PC-9 (cell line): ENCODE measurements at regions not wholly inside any gene's neighbourhood (a gene's known extent, or its start where the extent isn't known, plus 50 kb on each side); places are given as distances from the start of the nearest gene placed in this dataset.

Source experiments
- BruUV-seq: library from RNA; stranded (reverse); fragments of 400-500 nt; replicated peaks from 2 replicates; lab custom pipeline; 2021; lab: Mats Ljungman, UMichigan
- CTCF ChIA-PET: fragments of 300-600 bp; sonication (Branson Sonifier 250); formaldehyde crosslinking; loops from one replicate; lab custom pipeline; 2022; ENCODE audit warnings: antibody characterized with exemption; lab: Charles Lee
- POLR2A ChIA-PET: fragments of 300-600 bp; sonication (Branson Sonifier 250); formaldehyde crosslinking; loops from one replicate; lab custom pipeline; 2022; ENCODE audit warnings: antibody characterized with exemption; ENCODE audit not compliant: unreplicated experiment; lab: Charles Lee
- DNase-seq, 2 experiments: peaks; one replicate each; pipeline versions ENCODE4 v3.0.0 to v3.0.0-alpha.2; 2015 to 2022; ENCODE audit warnings: mixed read lengths in 1 of 2
- H2AFZ ChIP-seq: fragments of 200-600 bp; sonication (generic); 2 replicates; pipeline ENCODE4 v1.8.1; 2017; ENCODE audit warnings: antibody characterized with exemption
- H3F3A ChIP-seq: fragments of 200-600 bp; sonication (generic); 2 replicates; pipeline ENCODE4 v1.8.1; 2017; ENCODE audit warnings: antibody characterized with exemption, mild to moderate bottlenecking, low read depth; ENCODE audit not compliant: insufficient read depth
- H3K27ac ChIP-seq: fragments of 200-600 bp; sonication (generic); 2 replicates; pipeline ENCODE4 v1.6.1; 2016; ENCODE audit warnings: mixed run types
- H3K27me3 ChIP-seq: fragments of 200-600 bp; sonication (generic); 2 replicates; pipeline ENCODE4 v1.6.1; 2016; ENCODE audit warnings: low read depth, mixed run types; ENCODE audit not compliant: insufficient read depth
- H3K36me3 ChIP-seq: fragments of 200-600 bp; sonication (generic); 2 replicates; pipeline ENCODE4 v1.6.1; 2016; ENCODE audit warnings: low read depth, mixed run types
- H3K4me1 ChIP-seq: fragments of 200-600 bp; sonication (generic); replicated peaks from 2 replicates; pipeline ENCODE4 v1.6.1; 2016; ENCODE audit warnings: mixed run types; ENCODE audit not compliant: insufficient read depth
- H3K4me2 ChIP-seq: fragments of 200-600 bp; sonication (generic); 2 replicates; pipeline ENCODE4 v1.6.1; 2017; ENCODE audit warnings: mixed run types
- H3K4me3 ChIP-seq: fragments of 200-600 bp; sonication (generic); 2 replicates; pipeline ENCODE4 v1.6.1; 2016; ENCODE audit warnings: mixed run types
- H3K79me2 ChIP-seq: fragments of 200-600 bp; sonication (generic); 2 replicates; pipeline ENCODE4 v1.6.1; 2017; ENCODE audit warnings: low read depth, mixed run types
- H3K9me2 ChIP-seq: fragments of 200-600 bp; sonication (generic); 2 replicates; pipeline ENCODE4 v1.8.1; 2017; ENCODE audit warnings: mild to moderate bottlenecking; ENCODE audit not compliant: insufficient read depth
- H3K9me3 ChIP-seq: fragments of 200-600 bp; sonication (generic); 2 replicates; pipeline ENCODE4 v1.8.1; 2016; ENCODE audit warnings: low read depth; ENCODE audit not compliant: insufficient read depth
- H4K20me1 ChIP-seq: fragments of 200-600 bp; sonication (generic); 2 replicates; pipeline ENCODE4 v1.8.1; 2017; ENCODE audit not compliant: insufficient read depth
- CTCF ChIP-seq: fragments of 200-600 bp; sonication (generic); conservative IDR thresholded peaks from 2 replicates; pipeline ENCODE4 v1.6.1; 2017; ENCODE audit warnings: mixed run types, antibody characterized with exemption, mild to moderate bottlenecking, moderate library complexity
- EZH2 ChIP-seq: fragments of 200-600 bp; sonication (generic); IDR thresholded peaks from 2 replicates; pipeline ENCODE4 v1.8.0; 2017; ENCODE audit warnings: antibody characterized with exemption, low read depth
- intact Hi-C: fragments of 100-400 bp; cut with micrococcal nuclease; formaldehyde crosslinking; loops from one replicate; pipeline ENCODE4 v1.10.0; 2022; ENCODE audit not compliant: unreplicated experiment

- no peak overlapping the region for H3K27ac ChIP-seq
- H3F3A ChIP-seq: no peaks in the 10 kb centered on the region
- no peak overlapping the region for H3K4me3 ChIP-seq
- intact Hi-C loops: no loop called here
- no peaks in the 10 kb centered on the region for H3K79me2 ChIP-seq
- H3K9me2 ChIP-seq: 0 out of 2 replicates have a peak, but pooled peaks cover 7% of the 10 kb centered on the region
- no peaks in the 10 kb centered on the region for H4K20me1 ChIP-seq
- ChIA-PET CTCF (no interaction called here), POLR2A (no interaction called here)
- no peak for DNase-seq
- H3K36me3 ChIP-seq: no peaks in the 10 kb centered on the region
- no peak overlapping the region for H3K4me2 ChIP-seq
- TF ChIP-seq EZH2 (no peak), CTCF (no peak)
- no TSS peak for BruUV-seq
- no peaks in the 10 kb centered on the region for H3K27me3 ChIP-seq
- no peaks in the 10 kb centered on the region for H3K4me1 ChIP-seq
- no peak overlapping the region for H2AFZ ChIP-seq
- no peaks in the 10 kb centered on the region for H3K9me3 ChIP-seq
Observed at GRCh38 chr18:45260125-45260524, 355.2 kb upstream of the SLC14A2 start.

GRCh38 chr18:45266023-45266422 lies 349.3 kb upstream of the SLC14A2 start:
- Histone ChIP-seq H3K4me3 (no peak overlapping the region), H3K27ac (no peak overlapping the region), H3K9me3 (no peaks in the 10 kb centered on the region; the same call in 1 of the 2 replicates), H3K79me2 (no peaks in the 10 kb centered on the region), H3F3A (no peaks in the 10 kb centered on the region), H3K4me1 (no peaks in the 10 kb centered on the region), H2AFZ (no peak overlapping the region), H3K4me2 (no peak overlapping the region), H4K20me1 (no peaks in the 10 kb centered on the region), H3K9me2 (no peaks in the 10 kb centered on the region), H3K27me3 (no peaks in the 10 kb centered on the region), H3K36me3 (no peaks in the 10 kb centered on the region)
- no TSS peak for BruUV-seq
- intact Hi-C loops: no loop called here
- CTCF ChIA-PET: no interaction called here
- POLR2A ChIA-PET: no interaction called here
- TF ChIP-seq CTCF: no peak
- no peak for TF ChIP-seq EZH2
- no peak for DNase-seq

GRCh38 chr18:45267622-45268021 lies 347.7 kb upstream of the SLC14A2 start:
- no peaks in the 10 kb centered on the region for H3K79me2 ChIP-seq
- no peak overlapping the region for H2AFZ ChIP-seq
- no peaks in the 10 kb centered on the region for H3K4me1 ChIP-seq
- H3K36me3 ChIP-seq: no peaks in the 10 kb centered on the region
- no peak overlapping the region for H3K4me3 ChIP-seq
- H3K4me2 ChIP-seq: no peak overlapping the region
- no peaks in the 10 kb centered on the region for H4K20me1 ChIP-seq
- no peaks in the 10 kb centered on the region; the same call in 1 of the 2 replicates for H3K9me3 ChIP-seq
- no peak for TF ChIP-seq EZH2
- no peak for TF ChIP-seq CTCF
- no peak overlapping the region for H3K27ac ChIP-seq
- BruUV-seq: no TSS peak
- H3F3A ChIP-seq: no peaks in the 10 kb centered on the region
- ChIA-PET POLR2A (no interaction called here), CTCF (no interaction called here)
- intact Hi-C loops: no loop called here
- H3K9me2 ChIP-seq: no peaks in the 10 kb centered on the region
- DNase-seq: no peak
- no peaks in the 10 kb centered on the region for H3K27me3 ChIP-seq
